ENCODE measurements at regions not wholly inside any gene's neighbourhood (a gene's known extent, or its start where the extent isn't known, plus 50 kb on each side); places are given as distances from the start of the nearest gene placed in this dataset.

DNA sequence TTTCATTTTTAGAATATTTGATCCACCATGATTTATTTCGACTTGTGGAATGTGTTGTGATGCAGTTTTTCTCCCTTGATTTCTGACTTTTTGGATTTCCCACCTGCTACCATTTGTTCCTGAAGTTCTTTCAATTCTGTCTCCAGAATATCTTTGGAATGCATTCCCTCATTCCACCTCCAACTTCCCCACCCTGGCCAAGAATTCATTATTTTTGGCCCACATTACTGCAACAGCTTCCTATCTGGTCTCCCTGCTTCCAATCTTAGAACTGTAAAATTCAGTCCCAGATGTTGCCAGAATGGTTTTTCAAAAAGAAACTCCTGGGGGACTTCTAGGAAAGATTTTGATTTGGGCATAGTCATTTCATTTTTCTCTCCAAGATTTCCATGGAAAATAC, 182.3 kb upstream of the HS3ST4 start:
- no peaks in the 10 kb centered on the region for H3K27me3 ChIP-seq (ENCODE audit: control insufficient read depth, insufficient read depth, low read length)
- no peak for FAIRE-seq

GRCh38 chr16:25501530-25502255, 190.1 kb upstream of the HS3ST4 start:
- no peak overlapping the region for H3K4me3 ChIP-seq (ENCODE audit: low read depth, low read length)
- TF ChIP-seq CTCF (IDR thresholded peaks at IDR 0.05; ENCODE audit: insufficient read depth, low read length, severe bottlenecking), result no peak
- H3K27me3 ChIP-seq (ENCODE audit: control insufficient read depth, insufficient read depth, low read length), result no peaks in the 10 kb centered on the region
- no peaks in the 10 kb centered on the region for H3K36me3 ChIP-seq (ENCODE audit: control insufficient read depth, insufficient read depth, low read length)
- FAIRE-seq (no peak), DNase-seq (ENCODE audit: low read depth) (no peak)

More for the DNA sequence above, 182.3 kb upstream of the HS3ST4 start:
- TF ChIP-seq CTCF (IDR thresholded peaks at IDR 0.05; ENCODE audit: insufficient read depth, low read length, severe bottlenecking), result no peak
- Histone ChIP-seq H3K36me3 (ENCODE audit: control insufficient read depth, insufficient read depth, low read length) (no peaks in the 10 kb centered on the region), H3K4me3 (ENCODE audit: low read depth, low read length) (no peak overlapping the region)
- no peak for DNase-seq (ENCODE audit: low read depth)

GRCh38 chr16:25494292-25494691, 197.5 kb upstream of the HS3ST4 start:
- Histone ChIP-seq H3K27me3 (ENCODE audit: control insufficient read depth, insufficient read depth, low read length) (no peaks in the 10 kb centered on the region), H3K4me3 (ENCODE audit: low read depth, low read length) (no peak overlapping the region), H3K36me3 (ENCODE audit: control insufficient read depth, insufficient read depth, low read length) (no peaks in the 10 kb centered on the region)
- DNase-seq (ENCODE audit: low read depth) (no peak), FAIRE-seq (no peak)
- no peak for TF ChIP-seq CTCF (IDR thresholded peaks at IDR 0.05; ENCODE audit: insufficient read depth, low read length, severe bottlenecking)

DNA sequence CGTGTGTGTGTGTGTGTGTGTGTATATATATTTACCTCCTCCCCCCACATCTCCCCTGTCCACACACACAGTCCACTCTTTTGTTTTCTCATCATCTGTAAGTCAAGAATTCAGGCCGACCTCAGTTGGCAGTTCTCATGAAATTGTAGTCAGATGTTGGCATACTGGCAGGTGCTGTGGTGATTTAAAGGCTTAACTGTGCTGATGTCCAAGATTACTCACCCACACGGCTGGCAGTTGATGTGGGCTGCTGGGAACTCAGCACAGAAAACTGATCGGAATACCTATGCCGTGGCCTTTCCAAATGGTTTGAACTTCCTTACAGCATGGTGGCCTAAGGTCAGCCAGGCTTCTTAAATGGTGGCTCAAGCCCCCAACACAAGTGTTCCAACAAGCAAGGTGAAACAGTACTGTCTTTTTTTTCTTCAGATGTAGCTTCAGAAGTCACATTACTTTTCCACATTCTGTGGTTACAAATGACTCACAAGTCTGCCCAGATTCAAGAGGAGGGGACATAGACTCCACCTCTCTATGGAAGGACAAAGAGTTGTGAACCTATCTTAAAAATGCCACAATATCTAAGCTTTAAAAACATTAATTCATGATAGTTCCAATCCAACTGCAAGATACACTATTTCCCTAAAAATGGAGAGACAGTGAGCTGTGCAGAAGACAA, 198.5 kb upstream of the HS3ST4 start:
- Histone ChIP-seq H3K27me3 (ENCODE audit: control insufficient read depth, insufficient read depth, low read length) (no peaks in the 10 kb centered on the region), H3K4me3 (ENCODE audit: low read depth, low read length) (no peak overlapping the region), H3K36me3 (ENCODE audit: control insufficient read depth, insufficient read depth, low read length) (no peaks in the 10 kb centered on the region)
- no peak for TF ChIP-seq CTCF (IDR thresholded peaks at IDR 0.05; ENCODE audit: insufficient read depth, low read length, severe bottlenecking)
- no peak for FAIRE-seq
- peak; percentile 1 for DNase-seq (ENCODE audit: low read depth)

DNA sequence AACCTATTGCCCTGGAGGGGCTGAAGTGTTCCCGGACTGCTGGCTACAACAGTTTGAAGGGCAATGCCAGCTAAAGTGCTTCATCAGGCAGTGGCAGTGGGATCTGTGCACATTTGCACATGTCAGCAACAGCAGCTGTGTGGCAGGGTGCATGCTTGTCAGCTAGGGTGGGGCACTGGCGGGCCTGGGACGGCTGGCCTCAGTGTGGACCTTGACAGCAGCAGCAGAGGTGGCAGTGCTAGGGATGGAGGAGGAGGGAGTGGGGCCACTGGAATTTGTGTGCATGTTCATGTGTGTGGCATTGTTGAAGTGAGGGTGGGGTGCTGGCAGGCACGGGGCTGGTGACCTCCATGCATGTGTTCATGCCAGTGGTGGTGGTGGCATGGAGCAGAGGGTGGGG, 203.3 kb upstream of the HS3ST4 start:
- no peaks in the 10 kb centered on the region for H3K27me3 ChIP-seq (ENCODE audit: control insufficient read depth, insufficient read depth, low read length)
- FAIRE-seq (no peak), DNase-seq (ENCODE audit: low read depth) (no peak)
- H3K36me3 ChIP-seq (ENCODE audit: control insufficient read depth, insufficient read depth, low read length), result no peaks in the 10 kb centered on the region
- no peak overlapping the region for H3K4me3 ChIP-seq (ENCODE audit: low read depth, low read length)
- no peak for TF ChIP-seq CTCF (IDR thresholded peaks at IDR 0.05; ENCODE audit: insufficient read depth, low read length, severe bottlenecking)
